BE2C (cell line): ENCODE measurements at regions not wholly inside any gene's neighbourhood (a gene's known extent, or its start where the extent isn't known, plus 50 kb on each side); places are given as distances from the start of the nearest gene placed in this dataset.

ENCODE experiments used
- DNase-seq: peaks from one replicate; pipeline ENCODE4 v3.0.0-alpha.2; 2020
- H3K27me3 ChIP-seq: fragments of 250-450 bp; sonication (Bioruptor Pico); 2 replicates; pipeline ENCODE4 v1.5.1; 2020; ENCODE audit warnings: mild to moderate bottlenecking
- H3K36me3 ChIP-seq: fragments of 250-450 bp; sonication (Bioruptor Pico); 2 replicates; pipeline ENCODE4 v1.5.1; 2020; ENCODE audit warnings: mild to moderate bottlenecking
- H3K4me1 ChIP-seq: fragments of 250-450 bp; sonication (Bioruptor Pico); 2 replicates; pipeline ENCODE4 v1.5.1; 2020
- H3K4me3 ChIP-seq: 2 replicates; pipeline ENCODE4 v1.5.1; 2011; ENCODE audit warnings: low read depth, low read length
- H3K9me3 ChIP-seq: fragments of 250-450 bp; sonication (Bioruptor Pico); 2 replicates; pipeline ENCODE4 v1.5.1; 2020
- TF ChIP-seq, protein P1 (sequence below): IDR thresholded peaks from 2 replicates; pipeline ENCODE4 v1.5.1; 2012; ENCODE audit warnings: mild to moderate bottlenecking, low read depth, low read length

DNA sequence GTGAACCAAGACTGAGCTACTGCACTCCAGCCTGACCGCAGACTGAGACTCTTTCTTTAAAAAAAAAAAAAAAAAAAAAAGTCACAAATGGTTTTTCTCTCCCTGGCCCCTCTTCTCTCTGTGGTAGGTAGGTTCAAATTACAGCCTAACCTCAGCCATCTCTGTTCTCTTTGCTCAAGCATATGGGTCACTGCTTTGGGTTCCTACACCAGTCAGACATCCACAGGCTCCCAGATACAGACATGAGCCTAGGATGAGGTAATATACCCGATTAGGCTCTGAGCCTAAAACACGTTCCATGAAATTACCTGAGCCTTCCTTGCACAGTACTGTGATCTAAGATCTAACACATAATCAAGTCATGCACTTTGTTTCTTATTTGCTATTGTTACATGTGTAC lies 90.5 kb upstream of the JAK1 start:
- Histone ChIP-seq H3K9me3 (no peaks in the 10 kb centered on the region), H3K36me3 (no peaks in the 10 kb centered on the region), H3K4me3 (no peak overlapping the region), H3K4me1 (no peaks in the 10 kb centered on the region), H3K27me3 (no peaks in the 10 kb centered on the region)
- TF ChIP-seq, protein P1, sequence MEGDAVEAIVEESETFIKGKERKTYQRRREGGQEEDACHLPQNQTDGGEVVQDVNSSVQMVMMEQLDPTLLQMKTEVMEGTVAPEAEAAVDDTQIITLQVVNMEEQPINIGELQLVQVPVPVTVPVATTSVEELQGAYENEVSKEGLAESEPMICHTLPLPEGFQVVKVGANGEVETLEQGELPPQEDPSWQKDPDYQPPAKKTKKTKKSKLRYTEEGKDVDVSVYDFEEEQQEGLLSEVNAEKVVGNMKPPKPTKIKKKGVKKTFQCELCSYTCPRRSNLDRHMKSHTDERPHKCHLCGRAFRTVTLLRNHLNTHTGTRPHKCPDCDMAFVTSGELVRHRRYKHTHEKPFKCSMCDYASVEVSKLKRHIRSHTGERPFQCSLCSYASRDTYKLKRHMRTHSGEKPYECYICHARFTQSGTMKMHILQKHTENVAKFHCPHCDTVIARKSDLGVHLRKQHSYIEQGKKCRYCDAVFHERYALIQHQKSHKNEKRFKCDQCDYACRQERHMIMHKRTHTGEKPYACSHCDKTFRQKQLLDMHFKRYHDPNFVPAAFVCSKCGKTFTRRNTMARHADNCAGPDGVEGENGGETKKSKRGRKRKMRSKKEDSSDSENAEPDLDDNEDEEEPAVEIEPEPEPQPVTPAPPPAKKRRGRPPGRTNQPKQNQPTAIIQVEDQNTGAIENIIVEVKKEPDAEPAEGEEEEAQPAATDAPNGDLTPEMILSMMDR, result no peak
- DNase-seq, result no peak

DNA sequence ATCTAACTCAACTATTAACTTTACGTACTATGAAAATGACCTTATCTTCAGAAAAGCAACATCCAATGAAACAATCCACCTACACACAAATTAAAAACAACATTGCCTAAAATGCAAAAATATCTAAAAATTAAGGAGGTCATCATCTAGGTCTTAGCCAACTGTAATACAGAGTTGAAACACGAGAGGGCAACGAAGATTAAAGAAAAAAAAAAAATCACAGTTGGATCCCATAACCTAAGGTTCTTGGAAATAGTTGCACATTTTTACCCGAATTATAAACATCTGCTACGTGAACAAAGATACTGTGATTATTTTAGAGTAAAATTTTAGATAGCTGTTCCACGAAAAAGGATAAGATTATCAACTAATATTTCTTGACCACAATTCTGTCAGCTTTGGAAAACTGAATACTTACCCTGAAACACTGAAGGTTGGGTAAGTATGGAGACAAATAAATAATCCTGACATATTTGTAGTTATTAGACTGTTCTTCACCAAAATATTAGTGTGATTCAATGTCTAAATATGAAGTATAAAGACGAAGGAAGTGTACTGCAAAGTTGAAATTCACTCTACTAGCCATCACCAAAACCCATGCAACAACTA lies 88.0 kb upstream of the AK4 start:
- H3K4me3 ChIP-seq, result no peak overlapping the region
- no peak for DNase-seq
- no peaks in the 10 kb centered on the region for H3K36me3 ChIP-seq
- H3K4me1 ChIP-seq, result no peaks in the 10 kb centered on the region
- H3K27me3 ChIP-seq, result no peaks in the 10 kb centered on the region
- H3K9me3 ChIP-seq, result no peaks in the 10 kb centered on the region
- TF ChIP-seq, protein P1, result peak; percentile 31; the same call in 1 of the 2 replicates

DNA sequence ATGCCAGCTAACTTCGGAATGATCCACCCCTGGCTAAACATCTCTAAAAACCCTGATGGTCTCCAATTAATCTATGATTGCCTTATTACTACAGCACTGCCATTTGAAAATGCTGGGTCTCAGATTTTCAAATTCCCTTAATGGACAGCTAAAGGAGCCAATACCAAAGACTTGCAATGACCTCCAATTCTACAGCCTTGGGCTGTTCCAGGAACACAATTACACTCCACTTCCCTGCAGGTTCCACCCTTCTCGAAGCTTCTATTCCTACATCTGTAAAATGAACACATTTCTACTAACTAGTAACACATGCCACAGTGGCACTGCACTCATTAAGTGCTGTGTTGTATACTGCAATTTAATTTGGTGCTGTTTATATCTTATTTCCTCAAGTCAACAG lies 85.7 kb upstream of the AK4 start:
- TF ChIP-seq, protein P1, result no peak
- no peaks in the 10 kb centered on the region for H3K27me3 ChIP-seq

DNA sequence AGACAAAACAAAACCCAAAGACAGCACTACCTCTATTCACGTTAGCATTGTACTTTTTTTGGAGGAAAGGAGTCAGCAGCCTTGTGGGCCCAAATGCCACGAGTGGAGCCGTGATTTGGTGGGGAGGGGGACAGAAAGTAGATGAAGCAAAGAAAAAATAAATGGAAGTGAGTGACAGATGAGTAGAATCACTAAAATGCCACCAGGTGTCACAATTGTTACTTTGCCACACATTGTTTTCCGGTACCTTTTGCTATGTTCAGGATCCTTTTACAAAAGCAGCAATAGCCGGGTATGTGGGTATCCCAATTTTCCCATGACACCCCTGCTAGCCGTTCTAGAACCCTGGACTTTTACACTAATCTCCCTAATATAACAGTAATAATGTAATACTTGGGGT lies 85.0 kb upstream of the AK4 start:
- no peak for DNase-seq
- Histone ChIP-seq H3K4me3 (no peak overlapping the region), H3K27me3 (no peaks in the 10 kb centered on the region), H3K4me1 (no peaks in the 10 kb centered on the region), H3K36me3 (no peaks in the 10 kb centered on the region), H3K9me3 (no peaks in the 10 kb centered on the region)
- TF ChIP-seq, protein P1, result no peak; the same call in 1 of the 2 replicates

More for the DNA sequence above, 85.7 kb upstream of the AK4 start:
- H3K4me3 ChIP-seq, result no peak overlapping the region
- H3K4me1 ChIP-seq, result no peaks in the 10 kb centered on the region
- H3K36me3 ChIP-seq, result no peaks in the 10 kb centered on the region
- H3K9me3 ChIP-seq, result no peaks in the 10 kb centered on the region
- DNase-seq, result no peak

- H3K27me3 ChIP-seq, result no peaks in the 10 kb centered on the region
- no peak overlapping the region for H3K4me3 ChIP-seq
- no peaks in the 10 kb centered on the region for H3K4me1 ChIP-seq
- H3K9me3 ChIP-seq, result no peaks in the 10 kb centered on the region
- DNase-seq, result no peak
- no peaks in the 10 kb centered on the region for H3K36me3 ChIP-seq
- TF ChIP-seq, protein P1, result no peak
These were observed 83.0 kb upstream of the AK4 start for GRCh38 chr1:65064981-65065380.

- no peaks in the 10 kb centered on the region for H3K36me3 ChIP-seq
- H3K9me3 ChIP-seq, result no peaks in the 10 kb centered on the region
- TF ChIP-seq, protein P1, result no peak
- no peaks in the 10 kb centered on the region for H3K4me1 ChIP-seq
- no peak for DNase-seq
- peak overlapping the region; percentile 64 for H3K4me3 ChIP-seq
- no peaks in the 10 kb centered on the region for H3K27me3 ChIP-seq
These were observed 82.2 kb upstream of the AK4 start for GRCh38 chr1:65065524-65066418.
